ENCODE measurements at regions not wholly inside any gene's neighbourhood (a gene's known extent, or its start where the extent isn't known, plus 50 kb on each side); places are given as distances from the start of the nearest gene placed in this dataset.

GRCh38 chr5:68426586-68426985, 211.0 kb downstream of the PIK3R1 start:
- TF ChIP-seq CTCF (conservative IDR thresholded peaks at IDR 0.05; ENCODE audit: low read depth, low read length), result no peak
- TF ChIP-seq EZH2 (IDR thresholded peaks at IDR 0.05; ENCODE audit: borderline replicate concordance, low read depth, low read length, poor library complexity, severe bottlenecking), result no peak

Data from A673 (cell line).